AG08395 (cell line): ENCODE measurements at regions not wholly inside any gene's neighbourhood (a gene's known extent, or its start where the extent isn't known, plus 50 kb on each side); places are given as distances from the start of the nearest gene placed in this dataset.
"Not testable (repeated sequence)": the region's sequence is repeated elsewhere in the genome, so short reads cannot be mapped to it uniquely, and the experiment has no call there.

Experiments used
- DNase-seq: peaks from one replicate; pipeline ENCODE4 v3.0.0; 2012; ENCODE audit warnings: mixed read lengths, low spot score

- no peak for DNase-seq
These were observed 1561.7 kb upstream of the SLC39A10 start for GRCh38 chr2:194095359-194095758.

- no peak for DNase-seq
These were observed 1566.6 kb upstream of the SLC39A10 start for GRCh38 chr2:194090251-194090905.

GRCh38 chr2:194087089-194087958 lies 1569.7 kb upstream of the SLC39A10 start:
- no peak for DNase-seq

GRCh38 chr2:194086129-194086528 lies 1570.9 kb upstream of the SLC39A10 start:
- DNase-seq = no peak

GRCh38 chr2:194079989-194080388 lies 1577.0 kb upstream of the SLC39A10 start:
- DNase-seq = no peak

- no peak for DNase-seq
These were observed 1579.7 kb upstream of the SLC39A10 start for GRCh38 chr2:194077366-194077765.

- DNase-seq = no peak
These were observed 1594.6 kb upstream of the SLC39A10 start for GRCh38 chr2:194062401-194062800.

GRCh38 chr2:194060269-194060668 lies 1596.8 kb upstream of the SLC39A10 start:
- no peak for DNase-seq

- DNase-seq = no peak
These were observed 1602.7 kb upstream of the SLC39A10 start for GRCh38 chr2:194054313-194054712.

- DNase-seq = no peak
These were observed 1612.7 kb upstream of the SLC39A10 start for GRCh38 chr2:194044321-194044720.

GRCh38 chr2:194021130-194021529 lies 1635.9 kb upstream of the SLC39A10 start:
- not testable (repeated sequence) for DNase-seq

GRCh38 chr2:194020155-194020554 lies 1636.9 kb upstream of the SLC39A10 start:
- no peak for DNase-seq

GRCh38 chr2:194015751-194016150 lies 1641.3 kb upstream of the SLC39A10 start:
- DNase-seq = no peak

GRCh38 chr2:194014639-194015038 lies 1642.4 kb upstream of the SLC39A10 start:
- DNase-seq = no peak

- DNase-seq = no peak
These were observed 1652.3 kb upstream of the SLC39A10 start for GRCh38 chr2:194004590-194005206.

- no peak for DNase-seq
These were observed 1653.1 kb upstream of the SLC39A10 start for GRCh38 chr2:194003911-194004310.

GRCh38 chr2:194002699-194003368 lies 1654.2 kb upstream of the SLC39A10 start:
- DNase-seq = no peak

GRCh38 chr2:193990868-193991267 lies 1666.2 kb upstream of the SLC39A10 start:
- DNase-seq = no peak

GRCh38 chr2:193989645-193990044 lies 1667.4 kb upstream of the SLC39A10 start:
- no peak for DNase-seq

GRCh38 chr2:193988784-193989183 lies 1668.2 kb upstream of the SLC39A10 start:
- no peak for DNase-seq

GRCh38 chr2:193985272-193985671 lies 1671.8 kb upstream of the SLC39A10 start:
- no peak for DNase-seq

- no peak for DNase-seq
These were observed 1676.4 kb upstream of the SLC39A10 start for GRCh38 chr2:193980599-193980998.
